ENCODE measurements at regions not wholly inside any gene's neighbourhood (a gene's known extent, or its start where the extent isn't known, plus 50 kb on each side); places are given as distances from the start of the nearest gene placed in this dataset.

DNA sequence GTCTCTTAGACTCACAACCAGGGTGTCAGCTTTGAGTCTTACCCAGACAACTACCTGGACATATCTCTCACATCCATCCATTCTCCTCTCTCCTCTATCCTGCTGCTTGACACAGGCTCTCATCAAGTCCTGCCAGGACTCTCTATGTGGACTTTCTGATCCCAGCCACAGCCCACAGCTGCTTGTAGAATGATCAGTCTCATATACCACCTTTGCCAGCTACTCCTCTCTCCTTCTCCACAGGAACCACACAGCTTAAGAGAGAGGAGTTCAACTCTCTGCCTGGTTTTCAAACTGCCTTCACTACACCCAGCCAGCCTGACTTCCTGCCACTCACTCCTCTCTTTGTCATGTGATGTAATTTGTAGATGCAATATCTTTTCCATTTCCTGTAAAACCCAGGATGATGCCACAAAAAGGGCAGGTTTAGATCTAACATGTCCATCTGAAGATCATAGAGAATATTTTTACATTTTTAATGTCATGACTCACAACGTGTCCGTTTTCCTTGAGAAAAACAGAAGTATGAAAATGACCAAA, 154.0 kb downstream of the RAB11FIP2 start:
- Histone ChIP-seq H3K9me3 (replicated peaks; ENCODE audit: control insufficient read depth, insufficient read depth, low read length) (no peaks in the 10 kb centered on the region; the same call in 2 of the 3 replicates), H3K4me1 (ENCODE audit: control insufficient read depth, insufficient read depth, low read length) (no peaks in the 10 kb centered on the region), H3K4me3 (no peak overlapping the region), H3K4me2 (ENCODE audit: control insufficient read depth, insufficient read depth) (no peak overlapping the region), H3K36me3 (ENCODE audit: control insufficient read depth in 2 of 2, insufficient read depth in 2 of 2, low read length in 1 of 2) (no peaks in the 10 kb centered on the region), H3K79me2 (ENCODE audit: control insufficient read depth, insufficient read depth, low read length) (no peaks in the 10 kb centered on the region), H2AFZ (ENCODE audit: control insufficient read depth, low read depth, low read length) (no peak overlapping the region), H3K27ac (ENCODE audit: control insufficient read depth, insufficient read depth) (no peak overlapping the region), H3K27me3 (replicated peaks in 1 of 2; ENCODE audit: control insufficient read depth in 2 of 2, insufficient read depth in 2 of 2, low read length in 1 of 2) (no peaks in the 10 kb centered on the region), H3K9ac (ENCODE audit: control insufficient read depth, insufficient read depth, low read length) (no peak overlapping the region), H4K20me1 (ENCODE audit: control insufficient read depth, insufficient read depth) (no peaks in the 10 kb centered on the region)
- CTCF ChIA-PET, result interaction anchor here (0.6 kb wide), 1 partner anchor 9 kb away, joined by 3 read pairs; no protein-coding TSS in a partner anchor
- FAIRE-seq (no peak), ATAC-seq (no peak), DNase-seq (ENCODE audit: low read depth, low spot score) (no peak)
- BruUV-seq (replicated peaks), result no TSS peak
- RAD21 ChIA-PET (ENCODE audit: unreplicated experiment), result no interaction called here
- POLR2A ChIA-PET, result no interaction called here
- intact Hi-C loops (cut with micrococcal nuclease; ENCODE audit: unreplicated experiment), result no loop called here
- SMC1A ChIA-PET (ENCODE audit: uncharacterized antibody, unreplicated experiment), result interaction anchor here (1.6 to 2.1 kb wide), 2 partner anchors 11 to 28 kb away, joined by 3 to 5 read pairs; no protein-coding TSS in a partner anchor
- in situ Hi-C loops (cut with MboI), result no loop called here
- 24% methylated on average over 2 of the region's 2 CpGs for WGBS (ENCODE audit: insufficient coverage, insufficient replicate concordance, low lambda C conversion rate, missing lambda C conversion rate)
- no peak for TF ChIP-seq CBX3 (IDR thresholded peaks at IDR 0.05; ENCODE audit: borderline replicate concordance, low read depth)
- no peak for TF ChIP-seq SMC3 (IDR thresholded peaks at IDR 0.05; ENCODE audit: borderline replicate concordance, low read length)
- no peak for TF ChIP-seq IKZF1 (conservative IDR thresholded peaks at IDR 0.05)
- no peak for TF ChIP-seq GABPA (IDR thresholded peaks at IDR 0.05; ENCODE audit: low read depth)
- TF ChIP-seq, protein P1, sequence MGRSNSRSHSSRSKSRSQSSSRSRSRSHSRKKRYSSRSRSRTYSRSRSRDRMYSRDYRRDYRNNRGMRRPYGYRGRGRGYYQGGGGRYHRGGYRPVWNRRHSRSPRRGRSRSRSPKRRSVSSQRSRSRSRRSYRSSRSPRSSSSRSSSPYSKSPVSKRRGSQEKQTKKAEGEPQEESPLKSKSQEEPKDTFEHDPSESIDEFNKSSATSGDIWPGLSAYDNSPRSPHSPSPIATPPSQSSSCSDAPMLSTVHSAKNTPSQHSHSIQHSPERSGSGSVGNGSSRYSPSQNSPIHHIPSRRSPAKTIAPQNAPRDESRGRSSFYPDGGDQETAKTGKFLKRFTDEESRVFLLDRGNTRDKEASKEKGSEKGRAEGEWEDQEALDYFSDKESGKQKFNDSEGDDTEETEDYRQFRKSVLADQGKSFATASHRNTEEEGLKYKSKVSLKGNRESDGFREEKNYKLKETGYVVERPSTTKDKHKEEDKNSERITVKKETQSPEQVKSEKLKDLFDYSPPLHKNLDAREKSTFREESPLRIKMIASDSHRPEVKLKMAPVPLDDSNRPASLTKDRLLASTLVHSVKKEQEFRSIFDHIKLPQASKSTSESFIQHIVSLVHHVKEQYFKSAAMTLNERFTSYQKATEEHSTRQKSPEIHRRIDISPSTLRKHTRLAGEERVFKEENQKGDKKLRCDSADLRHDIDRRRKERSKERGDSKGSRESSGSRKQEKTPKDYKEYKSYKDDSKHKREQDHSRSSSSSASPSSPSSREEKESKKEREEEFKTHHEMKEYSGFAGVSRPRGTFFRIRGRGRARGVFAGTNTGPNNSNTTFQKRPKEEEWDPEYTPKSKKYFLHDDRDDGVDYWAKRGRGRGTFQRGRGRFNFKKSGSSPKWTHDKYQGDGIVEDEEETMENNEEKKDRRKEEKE (IDR thresholded peaks at IDR 0.05), result no peak
- TF ChIP-seq SMAD1 (IDR thresholded peaks at IDR 0.05; ENCODE audit: low read depth, partially characterized antibody), result no peak
- TF ChIP-seq, protein P2, sequence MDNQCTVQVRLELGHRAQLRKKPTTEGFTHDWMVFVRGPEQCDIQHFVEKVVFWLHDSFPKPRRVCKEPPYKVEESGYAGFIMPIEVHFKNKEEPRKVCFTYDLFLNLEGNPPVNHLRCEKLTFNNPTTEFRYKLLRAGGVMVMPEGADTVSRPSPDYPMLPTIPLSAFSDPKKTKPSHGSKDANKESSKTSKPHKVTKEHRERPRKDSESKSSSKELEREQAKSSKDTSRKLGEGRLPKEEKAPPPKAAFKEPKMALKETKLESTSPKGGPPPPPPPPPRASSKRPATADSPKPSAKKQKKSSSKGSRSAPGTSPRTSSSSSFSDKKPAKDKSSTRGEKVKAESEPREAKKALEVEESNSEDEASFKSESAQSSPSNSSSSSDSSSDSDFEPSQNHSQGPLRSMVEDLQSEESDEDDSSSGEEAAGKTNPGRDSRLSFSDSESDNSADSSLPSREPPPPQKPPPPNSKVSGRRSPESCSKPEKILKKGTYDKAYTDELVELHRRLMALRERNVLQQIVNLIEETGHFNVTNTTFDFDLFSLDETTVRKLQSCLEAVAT (IDR thresholded peaks at IDR 0.05), result no peak
- TF ChIP-seq, protein P3, sequence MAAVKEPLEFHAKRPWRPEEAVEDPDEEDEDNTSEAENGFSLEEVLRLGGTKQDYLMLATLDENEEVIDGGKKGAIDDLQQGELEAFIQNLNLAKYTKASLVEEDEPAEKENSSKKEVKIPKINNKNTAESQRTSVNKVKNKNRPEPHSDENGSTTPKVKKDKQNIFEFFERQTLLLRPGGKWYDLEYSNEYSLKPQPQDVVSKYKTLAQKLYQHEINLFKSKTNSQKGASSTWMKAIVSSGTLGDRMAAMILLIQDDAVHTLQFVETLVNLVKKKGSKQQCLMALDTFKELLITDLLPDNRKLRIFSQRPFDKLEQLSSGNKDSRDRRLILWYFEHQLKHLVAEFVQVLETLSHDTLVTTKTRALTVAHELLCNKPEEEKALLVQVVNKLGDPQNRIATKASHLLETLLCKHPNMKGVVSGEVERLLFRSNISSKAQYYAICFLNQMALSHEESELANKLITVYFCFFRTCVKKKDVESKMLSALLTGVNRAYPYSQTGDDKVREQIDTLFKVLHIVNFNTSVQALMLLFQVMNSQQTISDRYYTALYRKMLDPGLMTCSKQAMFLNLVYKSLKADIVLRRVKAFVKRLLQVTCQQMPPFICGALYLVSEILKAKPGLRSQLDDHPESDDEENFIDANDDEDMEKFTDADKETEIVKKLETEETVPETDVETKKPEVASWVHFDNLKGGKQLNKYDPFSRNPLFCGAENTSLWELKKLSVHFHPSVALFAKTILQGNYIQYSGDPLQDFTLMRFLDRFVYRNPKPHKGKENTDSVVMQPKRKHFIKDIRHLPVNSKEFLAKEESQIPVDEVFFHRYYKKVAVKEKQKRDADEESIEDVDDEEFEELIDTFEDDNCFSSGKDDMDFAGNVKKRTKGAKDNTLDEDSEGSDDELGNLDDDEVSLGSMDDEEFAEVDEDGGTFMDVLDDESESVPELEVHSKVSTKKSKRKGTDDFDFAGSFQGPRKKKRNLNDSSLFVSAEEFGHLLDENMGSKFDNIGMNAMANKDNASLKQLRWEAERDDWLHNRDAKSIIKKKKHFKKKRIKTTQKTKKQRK (IDR thresholded peaks at IDR 0.05; ENCODE audit: low read depth, low read length), result no peak
- TF ChIP-seq MEF2B (IDR thresholded peaks at IDR 0.05; ENCODE audit: partially characterized antibody, poor library complexity, severe bottlenecking), result no peak
- TF ChIP-seq ZNF24 (IDR thresholded peaks at IDR 0.05), result no peak
- TF ChIP-seq CBX5 (IDR thresholded peaks at IDR 0.05; ENCODE audit: low read depth), result no peak
- TF ChIP-seq, protein P4, sequence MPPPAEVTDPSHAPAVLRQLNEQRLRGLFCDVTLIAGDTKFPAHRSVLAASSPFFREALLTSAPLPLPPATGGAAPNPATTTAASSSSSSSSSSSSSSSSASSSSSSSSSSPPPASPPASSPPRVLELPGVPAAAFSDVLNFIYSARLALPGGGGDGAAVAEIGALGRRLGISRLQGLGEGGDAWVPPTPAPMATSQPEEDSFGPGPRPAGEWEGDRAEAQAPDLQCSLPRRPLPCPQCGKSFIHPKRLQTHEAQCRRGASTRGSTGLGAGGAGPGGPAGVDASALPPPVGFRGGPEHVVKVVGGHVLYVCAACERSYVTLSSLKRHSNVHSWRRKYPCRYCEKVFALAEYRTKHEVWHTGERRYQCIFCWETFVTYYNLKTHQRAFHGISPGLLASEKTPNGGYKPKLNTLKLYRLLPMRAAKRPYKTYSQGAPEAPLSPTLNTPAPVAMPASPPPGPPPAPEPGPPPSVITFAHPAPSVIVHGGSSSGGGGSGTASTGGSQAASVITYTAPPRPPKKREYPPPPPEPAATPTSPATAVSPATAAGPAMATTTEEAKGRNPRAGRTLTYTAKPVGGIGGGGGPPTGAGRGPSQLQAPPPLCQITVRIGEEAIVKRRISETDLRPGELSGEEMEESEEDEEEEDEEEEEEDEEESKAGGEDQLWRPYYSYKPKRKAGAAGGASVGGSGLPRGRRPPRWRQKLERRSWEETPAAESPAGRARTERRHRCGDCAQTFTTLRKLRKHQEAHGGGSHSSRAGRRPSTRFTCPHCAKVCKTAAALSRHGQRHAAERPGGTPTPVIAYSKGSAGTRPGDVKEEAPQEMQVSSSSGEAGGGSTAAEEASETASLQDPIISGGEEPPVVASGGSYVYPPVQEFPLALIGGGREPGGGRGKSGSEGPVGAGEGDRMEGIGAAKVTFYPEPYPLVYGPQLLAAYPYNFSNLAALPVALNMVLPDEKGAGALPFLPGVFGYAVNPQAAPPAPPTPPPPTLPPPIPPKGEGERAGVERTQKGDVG (CRISPR knock-in tag; IDR thresholded peaks at IDR 0.05), result no peak
- TF ChIP-seq NFXL1 (IDR thresholded peaks at IDR 0.05; ENCODE audit: borderline replicate concordance), result no peak
- no peak for TF ChIP-seq CHD2 (IDR thresholded peaks at IDR 0.05; ENCODE audit: borderline replicate concordance, low read depth, low read length)

Measured in GM12878 (cell line).